ENCODE measurements at regions not wholly inside any gene's neighbourhood (a gene's known extent, or its start where the extent isn't known, plus 50 kb on each side); places are given as distances from the start of the nearest gene placed in this dataset.

DNA sequence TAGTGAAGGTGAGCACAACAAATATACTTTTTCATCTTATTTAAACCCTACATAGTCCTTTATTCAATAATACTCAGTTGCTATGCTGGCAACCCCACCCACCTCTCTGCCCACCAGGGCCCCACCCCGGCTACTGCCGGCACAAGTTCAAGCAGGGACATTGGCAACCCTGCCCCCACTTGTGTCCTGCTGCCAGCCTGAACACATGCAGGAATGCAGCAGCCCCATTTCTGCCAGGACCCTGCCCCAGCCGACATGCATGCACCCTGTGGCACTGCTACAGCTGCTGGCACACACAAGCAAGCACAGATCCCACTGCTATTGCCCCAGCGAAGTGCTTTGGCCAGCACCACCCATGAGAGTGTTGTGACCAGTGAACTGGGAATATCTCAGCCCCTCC is 289.8 kb downstream of the COG6 start:
- Histone ChIP-seq H3K27me3 (no peaks in the 10 kb centered on the region), H3K4me1 (peaks cover 0 to 13% (median 0%) of the 10 kb centered on the region in 9 donors), H3K4me3 (no peak overlapping the region), H3K9me3 (no peaks in the 10 kb centered on the region), H3K27ac (no peak overlapping the region), H3K36me3 (no peaks in the 10 kb centered on the region)
- intact Hi-C loops (cut with DNase I), result loop anchor here in 5 of 10 donors (10.0 kb wide), 6 partner anchors 120 to 740 kb away; no protein-coding TSS in a partner anchor
- peak in 1 of 8 donors; percentile 28 for ATAC-seq
- TF ChIP-seq CTCF (IDR thresholded peaks at IDR 0.05), result no peak
- 44 to 63% methylated on average over 4 of the region's 4 CpGs for WGBS, 2 donors
- DNase-seq, result no peak

DNA sequence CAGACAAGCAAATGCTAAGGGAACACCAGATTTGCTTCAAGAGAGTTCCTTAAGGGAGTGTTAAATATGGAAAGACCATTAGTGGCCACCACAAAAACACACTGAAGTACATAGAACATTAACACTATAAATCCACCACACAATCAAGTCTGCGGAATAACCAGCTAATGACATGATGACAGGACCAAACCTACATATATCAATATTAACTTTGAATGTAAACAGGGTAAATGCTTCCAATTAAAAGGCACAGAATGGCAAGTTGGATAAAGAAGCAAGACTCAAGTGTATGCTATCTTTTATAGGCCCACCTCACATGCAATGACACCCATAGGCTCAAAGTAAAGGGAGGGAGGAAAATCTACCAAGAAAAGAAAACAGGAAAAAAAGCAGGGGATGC is 291.3 kb downstream of the COG6 start:
- Histone ChIP-seq H3K27me3 (no peaks in the 10 kb centered on the region), H3K9me3 (no peaks in the 10 kb centered on the region), H3K4me1 (peaks cover 0 to 14% (median 2%) of the 10 kb centered on the region in 9 donors), H3K4me3 (no peak overlapping the region), H3K27ac (no peak overlapping the region), H3K36me3 (no peaks in the 10 kb centered on the region)
- WGBS, 2 donors, result 96 to 100% methylated on average over 1 of the region's 1 CpG
- ATAC-seq, result no peak
- no peak for DNase-seq
- intact Hi-C loops (cut with DNase I), result loop anchor here in 5 of 10 donors (10.0 kb wide), 6 partner anchors 118 to 738 kb away; no protein-coding TSS in a partner anchor
- no peak for TF ChIP-seq CTCF (IDR thresholded peaks at IDR 0.05)

DNA sequence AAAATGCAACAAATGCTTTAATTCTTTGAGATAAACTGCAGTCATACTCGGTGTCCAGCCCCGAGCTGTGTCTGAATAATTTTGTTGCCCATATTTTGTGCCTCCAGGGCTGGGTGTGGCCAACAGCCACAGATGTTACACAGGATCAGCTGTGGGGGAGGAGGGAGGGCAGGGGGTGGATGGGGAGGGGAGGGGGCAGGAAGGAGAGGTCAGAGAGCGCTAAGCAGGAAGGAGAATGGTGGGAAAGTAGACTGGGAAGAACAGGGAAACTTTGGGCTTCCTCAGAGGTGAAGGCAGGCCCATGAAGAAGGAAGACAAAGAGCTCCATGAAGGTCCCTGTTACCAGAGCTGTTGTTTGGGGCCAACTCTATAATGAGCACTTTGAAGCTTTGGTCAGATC is 295.8 kb downstream of the COG6 start:
- peak in 1 of 8 donors; percentile 23 for ATAC-seq
- no peaks in the 10 kb centered on the region for H3K27me3 ChIP-seq
- peak overlapping the region in 3 of 10 donors; percentile 28 to 43 (median 38) for H3K27ac ChIP-seq
- no peak for DNase-seq
- no peaks in the 10 kb centered on the region for H3K9me3 ChIP-seq
- intact Hi-C loops (cut with DNase I), result no loop called here
- no peaks in the 10 kb centered on the region for H3K36me3 ChIP-seq
- H3K4me3 ChIP-seq, result no peak overlapping the region
- TF ChIP-seq CTCF (IDR thresholded peaks at IDR 0.05), result no peak
- peaks cover 0 to 31% (median 11%) of the 10 kb centered on the region in 9 donors for H3K4me1 ChIP-seq
- WGBS, 2 donors, result 81 to 83% methylated on average over 3 of the region's 3 CpGs

DNA sequence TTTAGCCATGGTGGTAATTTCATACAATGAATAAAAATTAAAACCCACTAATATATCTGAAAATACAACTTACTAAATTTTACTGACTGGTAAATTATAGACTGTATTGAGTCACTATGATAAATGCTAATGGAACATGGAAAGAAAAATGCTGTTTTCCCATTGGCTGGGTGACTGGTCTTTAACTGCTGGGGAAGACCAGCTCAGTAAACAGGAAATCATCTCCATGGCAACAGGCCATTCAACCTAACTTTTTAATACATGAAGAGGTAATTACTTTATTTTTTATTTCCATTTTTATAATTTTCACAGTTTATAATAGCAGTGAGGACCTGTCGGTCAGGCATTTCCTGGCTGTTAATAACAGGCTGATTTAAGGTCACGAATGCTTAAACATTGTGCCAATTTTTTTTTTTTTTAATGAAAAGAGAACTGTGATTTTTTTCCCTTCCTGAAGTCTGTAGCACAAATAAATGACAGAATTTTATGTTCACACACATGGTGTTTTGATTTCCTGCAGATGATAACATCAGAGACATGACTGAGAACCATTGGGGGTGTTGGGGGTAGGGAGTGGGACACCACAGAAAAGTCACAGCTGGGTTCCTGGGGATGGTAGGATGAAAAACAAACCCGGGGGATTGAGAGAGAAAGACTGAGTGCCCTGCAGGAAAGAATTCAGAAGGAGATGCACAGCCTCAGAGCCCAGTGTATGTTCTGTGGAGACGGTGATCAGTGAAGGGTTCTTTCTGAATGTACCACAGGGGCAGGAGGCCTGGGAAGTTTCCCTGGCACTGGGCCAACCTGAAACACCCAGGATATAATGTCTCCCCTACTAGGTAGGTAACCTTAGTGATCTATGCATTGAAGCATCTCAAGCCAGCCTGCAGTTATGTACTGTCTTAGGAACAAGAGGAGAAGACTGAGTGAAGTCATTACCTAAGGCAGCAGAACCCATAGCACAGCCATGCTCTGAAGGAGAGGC is 297.1 kb downstream of the COG6 start:
- Histone ChIP-seq H3K27ac (peak overlapping the region in 3 of 10 donors; percentile 28 to 55 (median 38)), H3K27me3 (no peaks in the 10 kb centered on the region), H3K36me3 (no peaks in the 10 kb centered on the region), H3K4me1 (peaks cover 0 to 31% (median 11%) of the 10 kb centered on the region in 9 donors), H3K9me3 (no peaks in the 10 kb centered on the region), H3K4me3 (no peak overlapping the region)
- ATAC-seq (peak in 7 of 8 donors; percentile 28 to 79 (median 63)), DNase-seq (peak in 1 of 2 donors; percentile 48)
- 30 to 41% methylated on average over 4 of the region's 4 CpGs for WGBS, 2 donors
- no peak for TF ChIP-seq CTCF (IDR thresholded peaks at IDR 0.05)
- intact Hi-C loops (cut with DNase I), result no loop called here

All from heart right ventricle (tissue), 16 donors.